C4-2B (cell line): ENCODE measurements at regions not wholly inside any gene's neighbourhood (a gene's known extent, or its start where the extent isn't known, plus 50 kb on each side); places are given as distances from the start of the nearest gene placed in this dataset.

Experiments
- ZFX ChIP-seq: fragments of 450-650 bp; IDR thresholded peaks from 2 replicates; pipeline ENCODE4 v1.6.1; 2017
- TF ChIP-seq, protein P1 (sequence below): fragments of 450-650 bp; conservative IDR thresholded peaks from 2 replicates; pipeline ENCODE4 v1.5.1; 2017; ENCODE audit warnings: mild to moderate bottlenecking

DNA sequence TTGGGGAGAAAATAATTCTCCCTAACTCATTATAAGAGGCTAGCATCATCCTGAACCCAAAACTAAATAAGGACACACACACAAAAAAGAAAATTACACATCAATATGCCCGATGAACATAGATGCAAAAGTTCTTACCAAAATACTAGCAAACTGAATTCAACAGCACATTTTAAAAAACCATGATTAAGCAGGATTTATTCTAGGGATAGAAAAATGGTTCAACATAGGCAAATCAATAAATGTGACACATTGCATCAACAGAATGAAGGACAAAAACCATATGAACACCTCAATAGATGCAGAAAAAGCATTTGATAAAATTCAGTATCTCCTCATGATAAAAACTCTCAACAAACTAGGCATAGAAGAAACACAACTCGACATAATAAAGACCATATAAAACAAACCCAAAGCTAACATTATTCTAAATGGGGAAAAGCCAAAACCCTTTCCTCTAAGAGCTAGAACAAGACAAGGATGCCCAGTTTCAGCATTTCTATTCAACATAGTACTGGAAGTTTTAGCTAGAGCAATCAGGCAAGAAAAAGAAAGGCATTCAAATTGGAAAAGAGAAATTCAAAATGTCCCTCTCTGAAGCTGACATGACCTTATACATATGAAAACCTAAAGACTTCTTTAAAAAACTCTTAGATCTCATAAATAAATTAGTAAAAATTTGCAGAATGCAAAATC, 200.9 kb downstream of the NKX6-1 start:
- TF ChIP-seq, protein P1, sequence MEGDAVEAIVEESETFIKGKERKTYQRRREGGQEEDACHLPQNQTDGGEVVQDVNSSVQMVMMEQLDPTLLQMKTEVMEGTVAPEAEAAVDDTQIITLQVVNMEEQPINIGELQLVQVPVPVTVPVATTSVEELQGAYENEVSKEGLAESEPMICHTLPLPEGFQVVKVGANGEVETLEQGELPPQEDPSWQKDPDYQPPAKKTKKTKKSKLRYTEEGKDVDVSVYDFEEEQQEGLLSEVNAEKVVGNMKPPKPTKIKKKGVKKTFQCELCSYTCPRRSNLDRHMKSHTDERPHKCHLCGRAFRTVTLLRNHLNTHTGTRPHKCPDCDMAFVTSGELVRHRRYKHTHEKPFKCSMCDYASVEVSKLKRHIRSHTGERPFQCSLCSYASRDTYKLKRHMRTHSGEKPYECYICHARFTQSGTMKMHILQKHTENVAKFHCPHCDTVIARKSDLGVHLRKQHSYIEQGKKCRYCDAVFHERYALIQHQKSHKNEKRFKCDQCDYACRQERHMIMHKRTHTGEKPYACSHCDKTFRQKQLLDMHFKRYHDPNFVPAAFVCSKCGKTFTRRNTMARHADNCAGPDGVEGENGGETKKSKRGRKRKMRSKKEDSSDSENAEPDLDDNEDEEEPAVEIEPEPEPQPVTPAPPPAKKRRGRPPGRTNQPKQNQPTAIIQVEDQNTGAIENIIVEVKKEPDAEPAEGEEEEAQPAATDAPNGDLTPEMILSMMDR = no peak
- TF ChIP-seq ZFX = no peak
